Urothelium cell line (cell line): ENCODE measurements at regions not wholly inside any gene's neighbourhood (a gene's known extent, or its start where the extent isn't known, plus 50 kb on each side); places are given as distances from the start of the nearest gene placed in this dataset.
A peak's percentile ranks its signal among the peaks of the same experiment; 100 is the strongest.

ENCODE experiments used
- DNase-seq: peaks from one replicate; pipeline ENCODE4 v3.0.0; 2011; ENCODE audit warnings: low spot score, mixed read lengths
- FAIRE-seq: peaks from 2 replicates; lab custom pipeline; 2011; peaks lifted over from hg19 to GRCh38; lab: Jason Lieb, UNC

DNA sequence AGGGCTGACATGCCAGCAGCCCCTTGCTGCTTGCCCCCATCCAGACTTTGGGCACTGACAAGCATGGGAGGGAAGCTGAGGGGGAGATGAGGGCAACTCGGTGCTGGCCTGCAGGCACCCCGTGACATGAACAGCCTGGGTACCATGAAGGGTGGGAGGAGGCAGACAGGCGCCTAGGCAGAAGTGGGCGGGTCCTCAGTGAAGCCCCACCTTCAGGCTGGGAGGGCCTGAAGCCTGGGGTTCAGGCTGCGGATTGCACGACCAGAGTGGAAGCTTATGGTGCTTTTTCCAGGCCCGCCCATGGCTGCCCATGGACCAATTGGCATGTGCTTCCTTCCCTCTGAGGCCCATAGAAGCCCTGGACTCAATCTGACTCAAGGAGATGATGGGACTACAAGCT lies 354.1 kb downstream of the GRIA2 start:
- no peak for DNase-seq
- FAIRE-seq = no peak

DNA sequence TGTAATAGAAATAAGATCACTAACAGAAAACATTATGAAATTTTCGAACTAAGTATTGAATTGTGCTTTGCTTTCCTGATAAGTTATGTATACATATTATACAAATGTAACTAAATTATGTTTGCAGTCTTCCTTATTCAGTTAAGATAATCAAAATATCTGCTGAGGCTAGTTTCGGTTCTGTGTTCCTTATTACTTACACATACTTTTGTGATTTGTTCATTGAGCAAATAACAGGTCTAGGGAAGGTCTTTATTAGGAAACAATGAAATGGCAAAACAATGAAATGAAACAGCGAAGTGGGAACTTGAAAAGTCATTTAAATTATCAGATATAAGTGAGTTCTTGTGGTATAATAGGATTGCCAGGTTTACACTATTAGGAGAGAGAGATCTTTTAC lies 352.4 kb downstream of the GRIA2 start:
- no peak for FAIRE-seq
- no peak for DNase-seq

DNA sequence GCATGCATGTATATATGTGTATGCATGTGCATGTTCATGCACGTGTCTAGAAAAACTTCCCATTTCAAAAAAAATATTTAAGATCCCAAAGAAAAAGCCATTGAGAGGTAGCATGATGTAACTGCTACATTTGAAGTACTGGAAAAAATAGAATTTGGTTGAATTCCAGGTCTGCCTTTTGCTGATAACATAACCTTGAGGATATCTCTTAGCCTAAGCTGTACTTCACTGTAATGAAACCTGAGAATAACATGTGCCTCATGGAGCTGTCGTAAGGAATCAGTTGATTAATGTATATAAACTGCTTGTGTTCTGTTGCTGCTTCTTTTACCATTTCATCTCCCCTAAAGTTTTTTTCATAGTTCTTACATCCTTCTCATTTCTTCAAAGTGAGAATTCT lies 351.8 kb downstream of the GRIA2 start:
- FAIRE-seq = no peak
- DNase-seq = no peak

DNA sequence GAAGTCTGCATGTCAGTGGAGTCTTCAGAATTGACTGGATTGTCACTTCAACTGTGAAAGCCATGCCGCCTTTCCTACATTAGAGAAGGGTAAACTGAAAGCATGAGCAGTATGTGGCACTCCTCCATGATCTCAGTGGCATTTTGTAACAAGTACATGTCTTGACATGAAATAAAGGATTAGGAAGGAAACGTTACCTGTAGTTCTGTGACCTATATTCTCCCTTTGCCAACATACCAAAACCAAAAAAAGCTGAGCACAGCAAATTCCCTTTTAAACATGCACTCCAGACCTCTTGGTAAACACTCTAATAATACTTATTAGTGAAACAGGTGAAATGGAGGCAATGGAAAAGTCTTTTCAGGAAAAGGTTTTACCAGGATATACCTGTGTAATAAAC lies 344.2 kb downstream of the GRIA2 start:
- DNase-seq = no peak
- no peak for FAIRE-seq

DNA sequence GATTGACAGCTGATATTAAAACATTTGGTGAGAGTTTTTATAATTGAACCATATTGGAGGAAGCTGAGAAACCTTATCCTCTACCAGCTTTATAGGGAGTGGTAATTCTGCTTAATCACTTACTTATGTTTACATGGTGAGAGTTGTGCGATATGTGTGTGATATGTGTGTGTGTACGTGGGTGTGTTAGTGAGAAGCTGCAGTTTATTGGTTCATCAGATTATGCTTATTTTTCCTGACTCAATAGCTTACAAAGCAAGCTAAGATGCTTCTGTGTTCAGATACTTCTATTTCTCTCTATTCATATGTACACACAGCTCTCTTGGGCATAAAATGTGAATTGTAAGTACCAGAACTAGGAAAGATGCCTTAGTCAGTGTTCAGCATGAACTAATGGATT lies 343.7 kb downstream of the GRIA2 start:
- FAIRE-seq (no peak), DNase-seq (no peak)

DNA sequence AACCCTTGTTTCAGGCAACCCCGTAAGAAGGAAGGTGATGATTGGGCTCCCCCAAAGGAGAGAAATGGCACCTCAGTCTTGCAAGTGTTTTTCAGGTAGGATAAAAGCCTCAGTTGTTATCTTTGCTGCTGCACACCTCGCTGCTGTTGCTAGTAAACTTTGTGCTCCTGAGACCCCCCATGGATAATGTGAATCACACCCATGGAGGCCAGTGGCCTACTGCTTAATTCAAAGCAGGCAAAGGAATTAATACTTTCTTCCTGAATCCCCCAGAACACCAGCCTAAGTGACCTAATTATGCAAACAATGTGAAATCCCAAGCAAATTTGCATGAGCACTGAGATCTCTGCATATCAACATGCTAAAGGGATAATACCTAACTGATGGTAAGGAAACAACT lies 337.5 kb downstream of the GRIA2 start:
- FAIRE-seq (no peak), DNase-seq (no peak)

DNA sequence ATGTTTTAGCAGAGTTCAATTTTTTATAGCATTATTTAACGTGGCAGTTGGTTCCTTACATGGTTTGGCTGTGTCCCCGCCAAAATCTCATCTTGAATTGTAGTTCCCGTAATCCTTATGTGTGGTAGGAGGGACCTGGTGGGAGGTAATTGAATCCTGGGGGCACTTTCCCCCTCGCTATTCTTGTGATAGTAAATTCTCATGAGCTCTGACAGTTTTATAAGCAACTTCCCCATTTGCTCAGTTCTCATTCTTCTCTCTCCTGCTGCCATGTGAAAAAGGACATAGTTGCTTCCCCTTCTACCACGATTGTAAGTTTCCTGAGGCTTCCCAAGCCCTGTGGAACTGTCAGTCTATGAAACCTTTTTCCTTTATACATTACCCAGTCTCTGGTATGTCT lies 329.5 kb downstream of the GRIA2 start:
- FAIRE-seq (no peak), DNase-seq (no peak)

DNA sequence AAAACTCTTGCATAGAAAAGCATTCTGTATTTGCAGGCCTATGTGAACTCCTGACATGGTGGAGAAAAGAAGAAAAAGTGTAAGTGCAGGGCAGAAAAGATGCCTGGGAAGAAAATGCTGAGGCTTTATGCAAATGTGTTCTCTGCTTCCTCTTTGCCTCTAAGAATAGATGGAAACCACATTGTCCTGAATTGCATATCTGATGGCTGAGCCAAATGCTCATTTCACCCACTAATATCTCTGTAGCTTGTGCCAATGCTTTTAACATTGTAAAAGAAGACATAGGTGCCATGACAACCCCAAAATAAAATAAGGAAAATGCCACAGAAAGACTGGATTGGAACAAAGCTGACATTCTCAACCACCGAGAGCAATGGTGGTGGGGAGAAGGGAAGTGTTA lies 307.4 kb downstream of the GRIA2 start:
- DNase-seq (no peak), FAIRE-seq (no peak)

DNA sequence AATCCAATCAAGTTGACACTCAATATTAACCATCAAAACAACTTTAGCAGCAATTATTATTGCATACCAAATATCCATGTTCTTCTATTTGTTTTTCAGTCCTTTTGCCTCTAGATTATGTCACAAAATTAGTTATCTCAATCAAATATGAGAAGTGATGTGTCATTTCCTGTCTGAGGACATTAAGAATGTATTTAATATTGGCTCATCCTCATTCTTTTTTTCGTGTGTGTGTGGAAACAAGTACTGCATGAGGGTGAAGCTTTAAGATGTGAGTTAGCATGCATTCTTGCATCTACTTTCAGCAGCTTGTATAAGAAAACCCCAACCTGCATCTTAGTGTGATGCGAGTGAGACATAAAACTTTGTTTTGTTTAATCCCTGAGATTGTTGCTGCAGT lies 301.4 kb downstream of the GRIA2 start:
- FAIRE-seq (no peak), DNase-seq (no peak)

DNA sequence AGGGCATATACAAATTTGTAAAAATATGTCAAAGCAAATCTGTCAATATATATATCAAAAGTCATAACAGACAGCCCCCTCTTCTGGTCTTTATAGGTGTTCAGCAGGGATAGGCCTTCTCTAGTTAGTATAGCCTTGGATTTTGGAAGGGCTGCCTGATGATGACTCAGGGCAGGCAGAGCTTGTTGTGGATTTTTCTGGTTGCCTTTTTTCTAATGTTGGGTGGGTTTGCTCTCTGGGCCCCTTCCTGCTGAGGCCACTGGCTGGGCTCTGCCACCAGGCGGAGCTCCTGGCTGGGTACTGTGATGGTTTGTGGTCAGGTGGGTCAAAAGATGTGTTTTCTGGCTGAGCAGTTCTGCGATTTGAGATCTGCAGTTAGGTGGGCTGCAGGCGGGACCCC lies 294.2 kb downstream of the GRIA2 start:
- FAIRE-seq = no peak
- DNase-seq = peak; percentile 12

DNA sequence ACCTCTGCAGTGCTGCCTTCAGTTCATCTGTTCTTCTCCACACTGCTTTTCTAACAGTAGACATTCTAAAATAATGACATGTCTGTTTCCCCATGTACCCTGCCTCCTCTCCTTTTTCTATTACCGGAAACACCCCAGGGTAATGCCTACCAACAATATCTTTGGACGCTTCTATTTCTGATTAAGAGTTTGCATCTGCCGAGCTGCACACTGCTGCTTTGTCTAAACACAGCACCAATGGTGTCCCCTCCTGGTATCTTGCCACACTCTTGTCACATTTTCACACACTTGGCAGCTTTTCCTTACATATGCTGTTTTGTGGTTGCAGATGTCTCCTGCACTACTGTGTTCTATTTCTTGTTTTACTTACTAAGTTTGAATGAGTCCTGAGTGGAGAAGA lies 288.8 kb downstream of the GRIA2 start:
- no peak for FAIRE-seq
- no peak for DNase-seq

DNA sequence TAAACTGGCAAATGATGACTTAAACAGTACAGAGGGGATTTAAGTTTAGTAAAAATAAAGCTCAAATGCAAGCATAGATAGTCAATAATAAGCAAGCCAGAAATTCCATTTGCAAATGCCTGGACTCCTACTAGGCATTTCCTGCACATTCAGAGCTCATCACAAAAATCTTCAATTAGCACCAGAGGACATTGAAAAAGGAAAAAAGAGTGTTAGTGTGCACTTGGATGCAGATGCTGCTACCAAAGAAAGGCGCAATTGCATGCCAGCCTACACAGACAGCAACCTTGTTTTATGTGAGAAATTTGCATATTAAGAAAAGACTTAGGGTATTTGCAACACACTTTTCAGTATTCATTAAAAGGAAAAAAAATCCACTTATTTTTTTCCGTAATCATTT lies 282.1 kb downstream of the GRIA2 start:
- no peak for FAIRE-seq

DNA sequence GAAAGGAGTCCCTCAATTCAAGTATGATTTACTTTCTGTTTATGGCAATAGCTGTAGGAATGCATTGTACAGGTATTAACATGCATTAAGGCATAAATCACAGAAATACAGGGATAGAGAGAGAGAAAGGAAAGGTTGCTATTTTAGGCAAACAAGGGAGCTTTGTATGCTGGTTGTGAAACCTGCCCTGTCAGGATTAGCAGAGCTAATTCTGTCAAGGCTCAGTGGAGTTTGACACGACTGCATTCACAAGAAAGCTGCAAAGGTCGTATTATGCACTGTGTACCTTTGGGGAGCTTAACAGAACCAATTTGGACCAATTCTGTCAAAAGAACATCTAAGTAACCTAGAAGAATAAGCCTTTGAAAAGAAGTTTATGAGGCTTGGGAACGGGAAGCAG lies 239.3 kb downstream of the GRIA2 start:
- DNase-seq (no peak), FAIRE-seq (no peak)

More for the DNA sequence above, 282.1 kb downstream of the GRIA2 start:
- DNase-seq = no peak

DNA sequence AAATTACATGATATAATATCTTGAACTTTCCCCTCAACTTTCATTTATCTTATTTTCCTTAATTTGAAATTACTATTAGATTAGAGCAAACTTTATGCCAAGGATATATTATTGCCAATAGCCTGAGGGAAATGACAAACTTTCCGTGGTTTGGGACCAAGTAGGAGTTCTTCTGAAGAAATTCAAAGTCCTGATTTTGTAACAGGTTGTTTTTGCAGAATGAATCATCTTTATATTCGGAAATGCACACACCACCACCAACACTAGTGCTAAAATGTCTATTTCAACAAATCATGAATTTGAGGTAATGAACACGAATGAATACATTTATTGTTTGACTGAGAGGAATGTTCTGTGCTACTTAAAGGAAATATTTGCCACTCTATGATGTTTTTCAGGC lies 226.7 kb downstream of the GRIA2 start:
- FAIRE-seq (no peak), DNase-seq (no peak)

DNA sequence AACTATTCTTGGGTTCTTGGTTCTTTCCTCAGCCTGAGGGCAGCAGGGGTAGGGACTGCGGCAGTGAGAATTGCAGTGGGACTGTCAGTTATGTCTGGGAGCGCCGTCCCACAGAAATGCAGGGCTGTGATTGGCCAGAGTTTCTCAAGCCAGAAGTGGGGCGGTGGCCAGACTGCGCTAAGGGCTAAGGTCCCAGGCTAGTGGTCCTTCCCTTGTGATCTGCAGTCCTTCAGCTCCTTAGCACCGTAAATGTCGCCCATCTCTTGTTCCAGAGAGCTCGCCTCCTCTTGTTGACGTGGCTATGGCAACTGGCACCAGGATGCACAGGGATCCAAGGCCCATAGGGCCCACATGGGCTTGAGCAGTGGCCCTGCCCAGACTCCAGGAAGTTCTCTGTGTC lies 223.5 kb downstream of the GRIA2 start:
- no peak for DNase-seq
- no peak for FAIRE-seq

DNA sequence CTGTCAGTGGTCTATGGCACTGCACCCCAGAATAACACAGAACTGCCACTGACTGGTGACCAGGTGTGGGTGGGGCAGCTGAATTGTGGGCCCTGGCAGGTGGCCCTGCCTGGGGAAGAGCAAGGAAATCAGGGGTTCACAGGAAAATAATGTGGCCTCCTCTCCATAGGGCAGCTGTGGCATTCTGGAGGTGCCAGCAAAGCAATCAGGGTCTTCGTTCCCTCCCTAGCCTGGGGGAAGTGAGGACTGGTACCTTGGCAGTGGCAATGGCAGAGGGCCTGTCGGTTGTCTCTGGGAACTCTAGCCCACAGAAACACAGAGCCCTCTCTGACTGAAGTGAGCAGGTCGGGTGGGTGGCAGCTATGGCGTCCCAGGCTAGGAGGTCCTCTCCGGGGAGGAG lies 223.0 kb downstream of the GRIA2 start:
- DNase-seq = no peak
- FAIRE-seq = no peak

DNA sequence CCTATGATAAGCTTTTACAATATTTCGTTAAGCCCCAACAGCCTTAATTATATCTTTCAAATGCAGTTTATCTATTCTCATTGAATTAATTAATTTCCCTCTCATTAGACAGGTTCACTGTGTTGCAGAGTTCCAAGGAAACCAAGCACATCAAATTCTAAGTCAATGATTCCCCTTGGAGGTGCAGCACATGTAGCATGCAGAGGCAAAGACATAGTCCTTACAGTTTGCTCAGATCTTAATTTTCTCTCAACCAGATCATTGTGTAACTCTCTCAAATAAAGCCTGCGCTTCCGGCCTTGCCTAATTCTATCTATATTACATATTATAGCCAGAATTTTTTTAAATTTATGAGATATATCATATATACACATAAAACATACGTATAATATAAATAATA lies 205.4 kb downstream of the GRIA2 start:
- DNase-seq (no peak), FAIRE-seq (no peak)

DNA sequence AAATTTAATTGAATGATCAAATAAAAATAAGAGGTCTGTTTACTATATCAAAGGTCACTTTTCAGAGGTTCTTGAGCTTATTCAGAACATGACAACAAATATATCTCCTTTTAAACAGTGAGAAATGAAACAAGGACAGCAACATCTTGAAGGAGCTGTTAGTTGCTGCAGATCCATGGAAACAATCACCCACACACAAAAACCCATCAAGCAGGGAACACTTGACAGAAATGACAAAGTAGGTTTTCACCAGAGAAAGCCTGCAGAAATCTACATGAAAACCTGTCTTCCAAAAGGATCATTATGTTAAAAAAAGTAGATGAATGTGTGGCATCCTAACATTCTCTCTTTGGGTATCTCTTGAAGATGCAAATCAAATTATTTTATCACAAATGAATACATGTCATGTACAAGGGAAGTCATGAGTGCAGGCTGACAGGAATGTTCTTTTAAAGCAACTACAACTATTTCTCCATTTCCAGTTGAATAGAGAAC lies 203.0 kb downstream of the GRIA2 start:
- DNase-seq = no peak
- FAIRE-seq = no peak

DNA sequence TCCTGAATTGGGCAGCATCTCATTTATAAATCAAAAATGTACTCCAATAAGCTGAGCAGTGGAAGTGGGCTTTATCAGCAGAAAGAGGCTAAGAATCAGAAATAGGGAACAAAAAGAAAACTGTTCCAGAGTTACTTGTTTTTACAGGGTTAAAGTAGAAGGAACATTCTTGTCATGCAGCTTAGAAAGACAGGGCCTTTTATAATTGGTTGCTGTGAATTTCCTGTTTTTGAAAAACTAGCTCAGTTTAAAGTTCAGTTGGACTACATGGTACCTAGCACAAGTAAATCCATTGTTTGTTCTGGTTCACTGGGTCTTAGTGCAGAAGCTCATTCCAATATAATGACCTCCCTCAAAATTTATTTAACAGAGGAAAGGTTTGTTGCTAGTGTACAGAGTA lies 200.8 kb downstream of the GRIA2 start:
- FAIRE-seq = no peak
- DNase-seq = no peak
